EL (cell line): ENCODE measurements at regions not wholly inside any gene's neighbourhood (a gene's known extent, or its start where the extent isn't known, plus 50 kb on each side); places are given as distances from the start of the nearest gene placed in this dataset.

Source experiments
- DNase-seq: peaks from one replicate; pipeline ENCODE4 v3.0.0-alpha.2; 2016

DNA sequence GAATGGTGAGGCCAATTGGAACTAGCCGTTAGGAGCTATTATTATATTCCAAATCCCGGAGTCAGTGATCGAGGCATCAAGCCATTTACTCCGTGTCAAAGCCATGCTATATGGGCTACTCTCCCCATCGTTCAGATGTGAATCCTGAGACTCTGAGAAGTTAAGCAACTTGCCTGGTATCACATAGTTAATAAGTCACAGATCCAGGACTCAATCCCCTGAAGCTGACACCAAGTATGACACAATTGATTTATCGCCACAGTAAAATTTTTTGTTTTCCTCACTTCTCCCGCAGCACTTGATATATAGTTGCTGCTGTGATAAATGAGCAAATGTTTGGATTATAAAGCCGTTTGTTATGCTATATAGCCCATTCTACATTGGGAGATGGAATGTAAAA, 50.8 kb upstream of the TSHZ2 start:
- no peak for DNase-seq

DNA sequence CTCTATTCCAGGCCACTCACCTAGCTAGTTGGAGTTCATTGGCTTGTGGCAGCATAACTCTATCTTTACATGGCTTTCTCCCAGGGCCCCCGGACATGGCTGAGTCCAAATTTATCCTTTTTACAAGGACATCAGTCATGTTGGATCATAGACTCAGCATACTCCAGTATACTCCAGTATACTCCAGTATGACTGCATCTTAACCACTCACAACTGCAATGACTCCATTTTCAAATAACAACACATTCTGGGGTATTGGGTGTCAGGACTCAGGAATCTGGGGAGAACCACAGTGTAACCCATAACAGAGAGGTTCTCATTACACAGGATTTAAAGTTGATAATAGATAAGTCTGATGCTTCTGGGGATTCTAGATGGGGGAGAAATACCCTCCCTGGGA, 53.8 kb upstream of the TSHZ2 start:
- no peak for DNase-seq

DNA sequence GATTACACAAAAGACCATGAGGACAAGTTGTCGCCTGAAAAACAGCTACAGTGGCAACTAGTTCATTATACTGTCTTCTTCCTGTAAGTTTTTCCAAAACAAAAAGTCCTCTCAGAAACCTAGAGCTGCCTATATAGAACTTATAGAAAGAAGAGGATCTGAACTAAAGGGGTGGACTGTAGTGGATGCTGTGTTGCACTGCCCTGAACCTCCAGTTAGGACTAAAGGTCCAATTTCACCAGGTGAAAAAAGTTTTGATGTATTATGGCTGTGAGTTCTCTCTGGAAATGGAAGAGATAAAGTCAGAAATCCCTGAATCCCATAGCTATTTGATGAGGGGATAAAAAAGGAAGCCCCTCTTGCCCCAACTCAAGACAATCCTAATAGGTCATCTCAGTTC, 56.6 kb upstream of the TSHZ2 start:
- no peak for DNase-seq

DNA sequence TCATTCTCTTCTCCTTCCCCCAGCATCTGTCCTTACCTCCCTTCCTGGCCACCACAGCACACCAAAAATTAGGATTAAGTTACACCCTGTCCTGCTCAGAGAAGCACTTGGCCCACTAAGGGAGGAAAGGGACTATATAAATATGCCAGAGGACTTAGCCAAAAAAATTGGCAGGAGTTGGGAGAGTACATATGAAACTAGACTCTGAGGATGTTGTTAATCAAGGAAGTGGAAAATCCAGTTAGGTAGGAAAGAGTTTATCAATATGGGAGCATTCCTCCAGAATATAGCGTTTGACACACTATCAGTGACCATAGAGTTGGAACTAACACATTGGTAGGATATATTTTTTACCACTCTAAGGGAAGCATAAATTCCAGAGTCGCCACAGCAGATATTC, 57.3 kb upstream of the TSHZ2 start:
- no peak for DNase-seq

DNA sequence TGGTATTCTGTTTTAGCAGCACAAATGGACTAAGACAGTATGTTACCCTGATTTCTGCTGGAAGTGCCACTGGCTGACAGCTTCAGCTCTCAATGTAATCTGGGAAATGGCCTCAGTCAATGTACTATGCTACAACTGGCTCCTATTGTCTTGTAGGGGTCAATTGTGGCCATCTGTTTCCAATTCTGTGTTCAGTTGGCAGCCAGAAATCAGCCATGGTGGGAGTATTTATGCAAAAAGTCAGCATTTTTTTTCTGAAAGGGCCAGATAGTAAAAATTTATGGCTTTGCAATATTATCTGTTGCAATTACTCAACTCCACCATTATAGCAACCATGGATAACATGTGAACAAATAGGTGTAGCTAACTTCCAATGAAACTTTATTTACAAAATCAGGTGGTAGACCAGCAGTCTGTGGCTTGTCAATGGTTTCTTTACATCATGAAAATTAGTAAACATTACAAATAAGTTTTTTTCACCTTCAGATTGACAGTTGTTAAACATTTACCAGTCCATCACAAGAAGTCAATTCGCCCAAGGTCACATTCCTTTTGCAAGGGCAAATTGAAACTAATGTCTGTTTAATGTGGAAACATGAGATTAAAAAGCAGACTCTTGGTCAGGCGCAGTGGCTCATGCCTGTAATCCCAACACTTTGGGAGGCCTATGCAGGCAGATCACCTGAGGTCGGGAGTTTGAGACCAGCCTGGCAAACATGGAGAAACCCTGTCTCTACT, 58.3 kb upstream of the TSHZ2 start:
- DNase-seq, result no peak

DNA sequence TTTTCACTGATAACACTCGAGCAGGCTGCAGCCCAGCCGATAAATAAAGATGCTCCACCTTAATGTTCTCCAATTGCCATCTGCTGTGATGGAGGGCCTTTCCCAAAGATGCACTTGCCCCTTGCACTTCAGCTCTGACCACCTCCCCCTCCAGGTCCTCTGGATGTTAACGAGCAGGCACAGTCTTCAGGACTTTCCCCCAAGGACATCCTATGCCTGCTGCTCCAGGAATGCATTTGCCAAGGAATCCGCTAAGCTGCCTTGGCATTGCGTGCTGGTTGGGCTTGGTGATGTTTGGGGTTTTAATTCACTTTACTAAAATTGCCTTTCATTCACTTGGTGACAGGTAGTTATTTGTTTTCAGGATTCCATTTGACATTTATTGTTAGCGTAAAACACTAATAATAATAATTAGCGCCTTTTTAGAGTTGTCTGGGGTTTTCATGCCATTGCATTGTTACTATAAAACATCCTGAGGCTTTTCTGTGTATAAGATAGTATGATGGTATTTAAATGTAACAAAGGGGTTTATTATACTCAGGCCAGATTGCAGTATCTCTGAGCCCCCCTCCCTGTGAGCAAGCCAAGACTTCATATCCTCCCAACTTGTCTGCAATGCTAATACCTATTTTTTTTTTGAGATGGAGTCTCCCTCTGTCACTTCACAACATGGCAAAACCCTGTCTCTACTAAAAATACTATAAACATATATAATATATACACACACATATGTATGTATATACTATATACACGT, 66.7 kb upstream of the TSHZ2 start:
- no peak for DNase-seq

DNA sequence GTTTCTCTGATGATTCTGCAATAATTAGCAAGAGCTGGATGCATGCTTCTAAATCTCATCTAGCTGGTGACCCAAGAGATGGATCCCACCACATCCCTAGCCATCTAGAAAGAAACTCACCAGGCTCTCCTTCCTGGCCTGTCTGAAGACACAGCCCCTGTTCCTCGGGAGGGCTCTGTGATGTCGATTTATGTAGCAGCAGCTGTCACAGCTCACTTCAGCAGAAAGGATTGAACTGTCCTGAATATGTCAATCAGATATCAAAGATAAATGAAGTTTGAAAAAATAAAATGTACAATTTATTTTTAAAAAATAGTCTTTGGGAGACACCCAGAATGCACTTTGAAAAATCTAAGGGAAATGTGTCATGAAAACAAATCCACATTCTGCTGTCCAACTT, 67.3 kb upstream of the TSHZ2 start:
- no peak for DNase-seq

DNA sequence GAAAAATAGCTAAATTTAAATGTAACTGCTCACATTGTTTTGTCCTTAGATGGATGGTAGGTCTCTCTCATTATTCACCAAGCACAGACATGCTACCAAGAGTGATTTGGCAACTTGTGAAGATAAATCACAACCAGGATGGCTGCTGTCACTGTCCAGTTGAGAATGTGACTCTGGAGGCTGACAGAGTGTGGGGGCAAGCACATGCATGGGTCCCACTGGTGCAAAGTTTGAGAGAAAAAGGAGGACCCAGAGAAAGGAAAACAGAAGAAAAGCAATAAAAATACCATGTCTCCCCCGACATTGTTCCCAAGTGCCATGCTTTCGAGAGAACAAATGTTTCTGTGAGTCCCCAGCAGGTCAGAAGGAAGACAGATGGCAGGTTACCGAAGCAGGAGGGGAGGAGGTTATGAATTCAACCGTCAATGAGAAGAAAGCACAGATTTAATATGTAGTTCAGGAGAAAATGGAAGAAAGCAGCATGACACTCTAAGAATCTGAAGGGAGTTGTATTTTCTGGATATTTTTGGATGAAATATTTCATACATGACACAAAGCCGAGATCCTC, 73.0 kb upstream of the TSHZ2 start:
- no peak for DNase-seq

DNA sequence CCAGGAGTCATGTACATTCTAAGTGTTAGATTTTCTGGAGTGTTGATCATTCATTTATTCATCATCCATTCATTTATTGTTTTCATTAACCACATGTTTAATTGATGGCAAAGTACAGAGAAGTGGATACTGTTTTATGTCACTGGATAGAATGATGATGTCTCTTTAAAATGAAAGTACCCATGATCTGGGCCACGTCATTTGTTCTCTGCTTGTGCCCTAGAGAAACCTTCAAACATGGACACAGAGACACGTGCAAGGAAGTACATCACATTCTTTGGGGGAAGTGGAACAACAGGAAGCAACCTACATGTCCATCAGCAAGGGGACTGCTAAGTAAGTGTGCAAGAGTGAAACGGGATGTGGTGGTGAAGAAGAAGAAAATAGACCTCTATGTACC, 75.8 kb upstream of the TSHZ2 start:
- DNase-seq, result no peak

DNA sequence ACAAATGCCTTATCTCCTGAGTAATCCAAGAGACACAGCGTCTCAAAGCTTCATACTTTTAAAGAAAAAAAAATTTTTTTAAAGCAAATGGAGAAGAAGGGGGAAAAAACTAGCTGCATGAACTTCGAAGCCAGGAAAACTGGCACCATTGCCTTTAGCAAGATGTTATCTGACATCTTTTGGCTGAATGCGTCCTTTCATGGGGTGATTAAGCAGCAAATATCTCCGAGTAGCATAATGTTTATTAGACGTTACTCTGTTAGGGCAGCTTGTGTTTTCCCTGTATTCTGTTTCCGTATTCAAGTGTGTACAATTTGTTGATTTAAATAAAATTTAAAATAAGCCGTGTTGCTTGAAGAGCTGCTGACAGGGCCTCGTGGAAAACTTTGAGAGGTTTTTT, 76.5 kb upstream of the TSHZ2 start:
- DNase-seq, result no peak

DNA sequence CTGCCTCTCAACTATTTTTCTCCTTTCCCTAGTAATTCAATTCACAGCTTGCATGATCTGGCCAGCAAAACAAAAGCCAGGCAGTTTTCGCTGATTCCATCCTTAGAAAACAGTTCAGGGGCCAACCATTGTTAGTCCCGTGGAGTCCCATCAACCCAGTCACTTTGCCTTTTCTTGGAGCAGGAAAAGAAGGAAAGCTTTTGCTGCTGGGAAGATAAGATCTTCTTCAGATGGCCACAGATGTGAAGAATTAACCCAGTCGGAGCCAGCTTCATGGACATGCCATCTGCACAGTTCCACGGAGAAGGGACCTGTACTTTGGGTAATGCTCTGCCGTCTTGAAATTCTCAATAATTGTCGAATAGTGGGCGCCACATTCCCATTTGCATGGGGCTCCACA, 76.9 kb upstream of the TSHZ2 start:
- DNase-seq, result no peak

DNA sequence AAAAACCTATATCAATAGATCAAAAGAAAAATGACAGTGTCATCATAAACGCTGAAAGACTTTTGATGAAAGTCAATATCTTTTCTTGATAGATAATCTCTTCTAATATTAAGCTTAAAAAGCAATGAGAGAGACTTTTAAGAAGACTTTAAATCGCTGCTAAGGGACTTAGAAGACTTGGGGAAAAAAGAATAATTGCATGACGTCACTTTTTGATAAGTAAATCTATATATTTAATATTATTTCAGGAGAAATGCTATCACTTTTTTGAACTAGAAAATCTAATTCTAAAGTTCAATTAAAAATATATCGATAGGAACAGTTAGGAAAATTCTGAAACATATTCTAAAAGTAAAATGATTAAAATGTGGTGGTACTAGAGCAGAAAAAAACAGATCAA, 78.7 kb upstream of the TSHZ2 start:
- no peak for DNase-seq

DNA sequence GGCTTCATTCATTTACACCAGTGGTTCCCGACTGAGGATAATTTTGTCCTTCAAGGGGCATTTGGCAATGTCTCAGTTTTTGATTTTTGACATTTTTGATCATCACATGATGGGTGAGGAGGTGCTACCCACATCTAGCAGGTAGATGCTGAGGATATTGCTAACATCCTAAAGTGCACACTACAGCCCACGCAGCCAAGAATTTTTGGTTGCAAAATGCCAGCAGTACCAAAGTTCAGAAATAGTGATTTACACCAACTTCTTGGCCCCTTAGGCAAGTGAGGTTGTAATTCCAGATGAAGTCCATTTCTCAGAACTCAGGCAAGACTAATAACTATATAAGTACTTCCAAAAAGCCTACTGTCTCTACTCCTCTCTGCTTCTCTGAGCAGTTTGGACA, 80.1 kb upstream of the TSHZ2 start:
- no peak for DNase-seq

DNA sequence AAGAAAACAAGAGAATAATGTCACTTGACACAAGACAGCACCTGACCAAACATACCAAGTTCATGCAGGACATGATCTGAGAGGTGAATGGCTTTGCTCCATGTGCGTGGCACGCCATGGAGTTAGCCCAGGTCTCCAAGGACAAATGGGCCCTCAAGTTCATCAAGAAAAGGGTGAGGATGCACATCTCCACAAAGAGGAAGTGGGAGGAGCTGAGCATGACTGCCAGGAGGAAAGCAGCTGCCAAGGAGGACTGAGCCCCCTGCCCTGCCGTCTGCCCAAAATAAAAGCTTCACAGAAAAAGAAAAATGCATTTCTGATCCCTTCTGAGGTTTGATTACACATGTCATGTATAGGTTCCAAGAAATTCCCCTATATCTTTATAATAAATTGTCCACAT, 82.0 kb upstream of the TSHZ2 start:
- no peak for DNase-seq

DNA sequence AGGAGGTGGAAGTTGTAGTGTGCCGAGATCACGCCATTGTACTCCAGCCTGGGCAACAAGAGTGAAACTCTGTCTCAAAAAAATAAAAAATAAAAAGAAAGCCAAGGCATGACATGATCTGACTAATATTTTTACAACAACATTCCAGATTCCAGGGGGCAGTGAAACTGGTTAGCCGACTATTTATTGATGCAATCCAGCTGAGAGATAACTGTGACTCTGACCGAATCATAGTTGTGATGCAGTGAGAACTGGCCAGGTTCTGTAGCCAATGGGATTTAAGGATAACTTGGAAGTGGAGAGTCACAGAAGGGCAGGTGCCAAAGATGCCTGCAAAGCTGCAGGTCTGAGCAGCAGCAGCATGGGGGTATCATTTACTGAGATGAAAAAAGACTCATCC, 82.9 kb upstream of the TSHZ2 start:
- DNase-seq, result no peak

DNA sequence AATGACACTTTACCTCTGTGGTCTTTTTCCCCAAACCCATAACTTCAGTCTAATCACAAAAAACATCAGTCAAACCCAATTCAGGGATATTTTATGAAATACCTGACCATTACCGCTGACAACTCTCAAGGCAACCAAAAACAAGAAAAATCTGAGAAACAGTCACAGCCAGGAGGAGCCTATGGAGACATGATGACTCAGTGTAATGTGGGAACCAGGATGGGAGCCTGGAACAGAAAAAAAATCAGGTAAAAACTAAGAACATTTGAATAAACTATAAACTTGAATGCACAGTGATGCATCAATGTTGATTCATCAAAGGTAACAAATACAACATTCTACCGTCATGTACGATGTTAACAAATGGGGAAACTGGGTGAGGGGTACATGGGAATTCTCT, 84.1 kb upstream of the TSHZ2 start:
- DNase-seq, result no peak

DNA sequence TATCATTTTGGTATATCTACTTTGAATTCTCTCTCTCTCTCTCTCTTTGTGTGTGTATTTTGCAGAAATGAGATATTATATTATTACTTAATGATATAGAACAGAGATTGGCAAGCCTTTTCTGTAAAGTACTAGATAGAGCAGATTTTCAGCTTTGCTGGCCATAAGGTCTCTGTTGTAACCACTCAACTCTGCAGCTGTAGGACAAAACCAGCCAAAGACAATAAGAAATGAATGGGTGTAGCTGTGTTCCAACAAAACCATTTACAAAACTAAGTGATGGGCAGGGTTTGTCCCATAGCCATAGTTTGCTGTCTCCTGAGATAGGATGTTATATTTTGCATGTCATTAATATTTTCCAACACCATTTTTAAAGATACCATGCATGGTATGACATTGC, 91.2 kb upstream of the TSHZ2 start:
- DNase-seq, result no peak

DNA sequence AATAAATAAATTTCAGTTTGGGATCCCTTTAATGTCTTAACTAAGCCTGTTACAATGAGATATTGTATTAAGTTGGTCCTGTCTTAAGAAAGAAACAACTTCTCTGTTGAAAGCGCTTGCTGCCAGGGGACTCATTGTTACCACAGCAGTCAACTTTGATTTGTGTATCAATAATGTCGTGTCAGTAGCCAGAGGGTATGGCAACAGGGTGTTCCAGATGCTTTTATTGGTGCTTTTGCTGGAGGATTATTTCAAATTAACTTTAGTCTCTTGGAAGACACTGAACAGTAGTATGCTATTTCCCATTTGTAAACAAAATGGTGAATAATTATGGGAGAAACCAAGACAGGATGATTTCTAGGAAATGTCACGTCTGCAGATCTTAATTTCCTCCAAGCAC, 91.9 kb upstream of the TSHZ2 start:
- no peak for DNase-seq

DNA sequence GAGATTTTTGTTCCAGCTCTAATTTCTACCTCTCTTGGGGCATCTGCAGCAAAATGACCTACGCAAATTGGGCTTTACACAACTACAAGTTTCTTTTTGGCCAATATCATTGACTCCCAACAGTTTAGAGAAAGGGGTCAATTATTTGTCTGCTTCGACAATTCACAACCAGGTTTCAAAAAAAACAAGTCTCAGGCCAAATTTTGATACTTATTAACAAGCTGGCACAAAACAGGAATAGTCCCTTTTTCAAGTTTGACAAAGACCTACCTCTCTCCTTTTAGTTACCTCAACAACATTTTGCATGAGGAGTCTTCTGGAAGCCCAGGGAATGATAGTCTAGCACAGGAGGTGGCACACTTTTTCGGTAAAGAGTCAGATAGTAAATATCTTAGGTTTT, 97.9 kb upstream of the TSHZ2 start:
- DNase-seq, result no peak

DNA sequence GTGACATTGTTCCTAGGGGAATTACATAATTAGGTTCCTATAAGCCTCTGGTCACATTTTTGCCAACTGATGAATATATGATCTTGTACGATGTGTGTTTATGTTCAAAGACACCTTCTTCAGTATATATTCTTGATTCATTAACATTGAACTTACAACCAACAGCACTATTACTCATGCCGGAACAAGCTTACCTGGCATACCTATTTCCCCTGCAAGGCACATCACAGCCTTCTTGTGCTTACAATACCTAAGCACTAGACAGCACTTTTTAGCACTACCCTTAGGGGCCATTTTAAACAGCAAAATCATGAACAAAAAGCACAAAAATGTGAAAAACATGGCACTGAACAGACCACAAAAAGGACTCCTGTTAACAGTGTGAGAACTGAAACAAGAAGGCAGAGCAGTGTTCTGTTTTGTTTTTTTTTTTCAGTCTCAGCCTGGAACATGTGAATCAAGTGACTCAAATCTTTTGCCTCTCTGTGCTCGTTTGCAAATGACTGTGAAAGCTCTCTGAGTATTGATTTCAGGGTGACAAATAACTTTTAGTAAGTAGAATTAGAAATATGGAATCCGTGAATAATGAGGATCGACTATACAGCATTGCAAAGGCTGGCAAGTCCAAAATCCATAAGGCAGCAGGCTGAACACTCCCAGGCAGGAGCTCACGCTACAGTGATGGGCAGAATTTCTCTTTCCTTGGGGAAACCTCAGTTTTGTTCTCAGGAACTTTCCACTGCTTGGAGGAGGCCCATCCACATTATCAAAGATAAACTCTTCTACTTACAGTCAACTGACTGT, 102.3 kb upstream of the TSHZ2 start:
- no peak for DNase-seq

DNA sequence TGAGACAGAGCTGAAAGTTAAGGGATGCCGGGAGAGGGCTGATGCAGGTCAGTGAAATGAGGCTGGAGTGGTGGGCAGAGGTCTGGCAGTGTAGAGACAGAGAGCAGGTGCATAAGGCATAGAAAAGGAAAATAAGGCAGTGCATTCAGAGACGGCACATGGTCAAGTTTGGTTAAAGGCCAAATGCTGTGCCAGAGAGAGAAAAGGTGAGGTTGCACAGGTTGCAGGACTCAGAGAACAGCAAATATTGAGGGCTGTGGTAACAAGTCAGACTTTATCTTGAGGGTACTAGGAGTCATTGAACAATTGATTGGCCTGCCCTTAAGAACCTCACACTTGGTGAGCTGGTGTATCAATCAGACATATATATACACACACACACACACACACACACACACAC, 102.9 kb upstream of the TSHZ2 start:
- no peak for DNase-seq

DNA sequence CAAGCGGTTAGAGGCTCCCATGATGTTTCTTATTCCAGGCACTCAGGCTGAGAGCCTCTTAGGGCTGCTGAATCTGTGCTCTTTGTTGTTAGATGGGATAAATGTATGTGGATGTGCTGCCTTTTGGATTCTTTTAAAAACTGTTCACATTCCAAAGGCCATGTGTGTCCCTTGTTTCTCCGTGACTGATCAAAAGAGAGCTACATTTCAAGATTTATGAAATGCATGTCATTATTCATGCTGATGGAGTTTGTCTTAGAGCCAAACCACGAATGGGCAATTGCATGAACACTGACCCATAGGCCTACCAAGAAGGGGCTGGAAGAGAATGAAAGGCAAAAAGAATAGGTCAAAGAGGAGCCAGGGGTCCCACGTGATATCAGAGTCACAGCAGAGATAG, 104.9 kb upstream of the TSHZ2 start:
- DNase-seq, result no peak

DNA sequence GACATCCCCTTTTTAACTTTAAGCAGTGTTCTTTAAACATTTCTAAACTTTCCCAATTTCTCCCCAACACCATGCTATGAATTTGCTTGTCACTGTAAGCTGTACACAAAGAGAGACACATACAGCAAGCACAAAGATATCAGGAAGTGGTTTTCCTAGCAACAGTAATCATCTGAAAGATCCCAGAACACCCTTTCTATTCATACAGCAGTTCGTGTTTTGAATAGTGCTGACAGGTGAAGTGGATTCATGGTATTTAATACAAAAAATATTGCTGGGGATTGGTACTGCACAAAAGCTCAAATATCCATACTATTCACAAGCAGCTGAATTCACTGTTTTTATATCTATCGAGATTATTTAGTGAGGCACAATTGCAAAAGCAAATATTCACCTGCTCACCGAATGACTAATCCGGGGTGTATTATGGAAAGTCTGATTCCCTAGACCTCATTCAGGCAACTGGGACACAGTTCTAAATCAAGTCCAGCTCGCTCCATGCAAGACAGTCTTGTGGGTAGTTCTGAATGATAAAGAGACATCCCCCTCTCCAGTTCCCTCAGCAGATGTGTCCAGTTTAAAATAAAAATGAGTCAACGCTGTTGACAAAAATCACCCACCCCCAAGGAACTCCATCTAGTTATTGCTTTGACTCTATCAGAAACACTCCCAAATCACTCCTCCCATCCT, 107.1 kb upstream of the TSHZ2 start:
- no peak for DNase-seq
